ENCODE measurements at regions not wholly inside any gene's neighbourhood (a gene's known extent, or its start where the extent isn't known, plus 50 kb on each side); places are given as distances from the start of the nearest gene placed in this dataset.
"Not testable (repeated sequence)": the region's sequence is repeated elsewhere in the genome, so short reads cannot be mapped to it uniquely, and the experiment has no call there.

GRCh38 chr12:11540156-11540555 lies 109.3 kb upstream of the ETV6 start:
- DNase-seq: no peak

GRCh38 chr12:11540615-11541310 lies 108.7 kb upstream of the ETV6 start:
- no peak for DNase-seq

- no peak for DNase-seq
Measured at GRCh38 chr12:11542599-11542998, 106.9 kb upstream of the ETV6 start.

- DNase-seq: no peak
Measured at GRCh38 chr12:11543457-11544158, 105.9 kb upstream of the ETV6 start.

- DNase-seq: no peak
Measured at GRCh38 chr12:11545484-11546330, 103.8 kb upstream of the ETV6 start.

- DNase-seq: not testable (repeated sequence)
Measured at GRCh38 chr12:11546582-11547270, 102.7 kb upstream of the ETV6 start.

- not testable (repeated sequence) for DNase-seq
Measured at GRCh38 chr12:11547271-11547646, 102.2 kb upstream of the ETV6 start.

- DNase-seq: no peak
Measured at GRCh38 chr12:11549119-11549518, 100.4 kb upstream of the ETV6 start.

GRCh38 chr12:11553871-11554533 lies 95.5 kb upstream of the ETV6 start:
- DNase-seq: peak; percentile 33

GRCh38 chr12:11555195-11555594 lies 94.3 kb upstream of the ETV6 start:
- peak; percentile 65 for DNase-seq

GRCh38 chr12:11555743-11556625 lies 93.5 kb upstream of the ETV6 start:
- no peak for DNase-seq

- no peak for DNase-seq
Measured at GRCh38 chr12:11556682-11557081, 92.8 kb upstream of the ETV6 start.

- DNase-seq: no peak
Measured at GRCh38 chr12:11559626-11560340, 89.7 kb upstream of the ETV6 start.

- DNase-seq: no peak
Measured at GRCh38 chr12:11561411-11561810, 88.1 kb upstream of the ETV6 start.

GRCh38 chr12:11563785-11564739 lies 85.4 kb upstream of the ETV6 start:
- no peak for DNase-seq

GRCh38 chr12:11564984-11565651 lies 84.4 kb upstream of the ETV6 start:
- DNase-seq: no peak

GRCh38 chr12:11565752-11566151 lies 83.7 kb upstream of the ETV6 start:
- DNase-seq: no peak

- no peak for DNase-seq
Measured at GRCh38 chr12:11568155-11568761, 81.2 kb upstream of the ETV6 start.
